H1 (cell line): ENCODE measurements at regions not wholly inside any gene's neighbourhood (a gene's known extent, or its start where the extent isn't known, plus 50 kb on each side); places are given as distances from the start of the nearest gene placed in this dataset.

Source experiments
- CTCF ChIA-PET: fragments of 300-600 bp; sonication (Branson Sonifier 250); formaldehyde crosslinking; loops from one replicate; lab custom pipeline; 2021; ENCODE audit not compliant: partially characterized antibody; lab: Charles Lee
- POLR2A ChIA-PET: fragments of 300-600 bp; sonication (Branson Sonifier 250); formaldehyde crosslinking; loops from one replicate; lab custom pipeline; 2021; ENCODE audit warnings: inconsistent platforms; ENCODE audit not compliant: partially characterized antibody; lab: Charles Lee
- DNase-seq, 2 experiments: peaks; one replicate each; pipeline versions ENCODE4 v3.0.0 to v3.0.0-alpha.2; 2010 to 2022; ENCODE audit warnings: low spot score in 2 of 2, low read depth in 1 of 2, mixed read lengths in 1 of 2
- FAIRE-seq: peaks from 2 replicates; lab custom pipeline; 2011; peaks lifted over from hg19 to GRCh38; lab: Jason Lieb, UNC
- H2AFZ ChIP-seq: 2 replicates; pipeline ENCODE4 v1.8.1; 2012; ENCODE audit warnings: low read length, inconsistent platforms
- H2AK5ac ChIP-seq: 2 replicates; pipeline ENCODE4 v1.6.1; 2013; ENCODE audit warnings: low read depth, low read length
- H2BK120ac ChIP-seq: replicated peaks from 2 replicates; pipeline ENCODE3; 2013; ENCODE audit warnings: low read depth, low read length, inconsistent platforms
- H2BK12ac ChIP-seq: 2 replicates; pipeline ENCODE4 v1.6.1; 2013; ENCODE audit warnings: low read depth, low read length
- H2BK15ac ChIP-seq: 2 replicates; pipeline ENCODE4 v1.6.1; 2013; ENCODE audit warnings: low read length
- H2BK20ac ChIP-seq: 2 replicates; pipeline ENCODE4 v1.6.1; 2013; ENCODE audit warnings: low read length
- H2BK5ac ChIP-seq: 2 replicates; pipeline ENCODE4 v1.6.1; 2013; ENCODE audit warnings: low read depth, low read length
- H3K14ac ChIP-seq: 2 replicates; pipeline ENCODE4 v1.6.1; 2013; ENCODE audit warnings: inconsistent platforms; ENCODE audit not compliant: insufficient read length
- H3K18ac ChIP-seq: 2 replicates; pipeline ENCODE4 v1.6.1; 2013; ENCODE audit warnings: low read length; ENCODE audit errors: extremely low read depth
- H3K23ac ChIP-seq: 2 replicates; pipeline ENCODE4 v1.6.1; 2013; ENCODE audit warnings: inconsistent platforms; ENCODE audit not compliant: insufficient read length
- H3K23me2 ChIP-seq: 2 replicates; pipeline ENCODE4 v1.6.1; 2013; ENCODE audit warnings: low read depth, low read length
- H3K27ac ChIP-seq: 2 replicates; pipeline ENCODE4 v1.6.1; 2011; ENCODE audit warnings: low read depth, low read length, inconsistent platforms
- H3K27me3 ChIP-seq, 4 experiments: replicated peaks in 1 of 4; 1 replicate in 1 of 4; 2 replicates in 3 of 4; pipeline versions ENCODE4 v1.6.1 to v1.8.1; 2011 to 2013; ENCODE audit warnings: low read length in 3 of 4, mild to moderate bottlenecking in 3 of 4, inconsistent platforms in 2 of 4, mixed read lengths in 2 of 4, moderate library complexity in 1 of 4; ENCODE audit not compliant: control insufficient read depth in 3 of 4, insufficient read depth in 3 of 4; ENCODE audit errors: extremely low read depth in 1 of 4
- H3K36me3 ChIP-seq, 4 experiments: 2 replicates each; pipeline versions ENCODE4 v1.6.1 to v1.8.1; 2011 to 2013; ENCODE audit warnings: mild to moderate bottlenecking in 4 of 4, low read length in 3 of 4, moderate library complexity in 2 of 4, control low read depth in 1 of 4, inconsistent platforms in 1 of 4; ENCODE audit not compliant: insufficient read depth in 4 of 4, control insufficient read depth in 2 of 4
- H3K4ac ChIP-seq: replicated peaks from 2 replicates; pipeline ENCODE3; 2013; ENCODE audit warnings: low read length, low read depth, mixed read lengths, inconsistent platforms; ENCODE audit not compliant: insufficient read length
- H3K4me1 ChIP-seq, 4 experiments: replicated peaks in 1 of 4; 1 replicate in 1 of 4; 2 replicates in 3 of 4; pipeline versions ENCODE4 v1.6.1 to v1.8.1; 2011 to 2013; ENCODE audit warnings: low read length in 3 of 4, inconsistent platforms in 2 of 4, mixed read lengths in 1 of 4; ENCODE audit not compliant: insufficient read depth in 4 of 4, control insufficient read depth in 3 of 4
- H3K4me2 ChIP-seq, 2 experiments: 2 replicates each; pipeline versions ENCODE4 v1.6.1 to v1.8.1; 2011 to 2013; ENCODE audit warnings: low read depth in 2 of 2, low read length in 2 of 2, control low read depth in 1 of 2, inconsistent platforms in 1 of 2, mild to moderate bottlenecking in 1 of 2; ENCODE audit not compliant: insufficient read depth in 1 of 2
- H3K4me3 ChIP-seq, 4 experiments: fragments of 200-600, 300-600 bp in 1 of 4; sonication (generic), shearing (Covaris generic), sonication (Bioruptor Twin) in 1 of 4; 2 replicates each; pipeline versions ENCODE4 v1.5.1 to v1.8.1; 2011 to 2016; ENCODE audit warnings: low read length in 4 of 4, low read depth in 3 of 4, control low read depth in 2 of 4, inconsistent platforms in 2 of 4, mild to moderate bottlenecking in 2 of 4, mixed read lengths in 1 of 4, moderate library complexity in 1 of 4; ENCODE audit not compliant: insufficient read depth in 2 of 4; ENCODE audit errors: extremely low read depth in 1 of 4
- H3K56ac ChIP-seq: replicated peaks from 2 replicates; pipeline ENCODE3; 2013; ENCODE audit warnings: low read depth, mild to moderate bottlenecking, mixed read lengths, low read length, inconsistent platforms; ENCODE audit not compliant: insufficient read length
- H3K79me1 ChIP-seq: 2 replicates; pipeline ENCODE4 v1.6.1; 2013; ENCODE audit warnings: low read depth, low read length, control low read depth
- H3K79me2 ChIP-seq, 2 experiments: 2 replicates each; pipeline versions ENCODE4 v1.6.1 to v1.8.1; 2012 to 2013; ENCODE audit warnings: low read length in 2 of 2, mild to moderate bottlenecking in 2 of 2, inconsistent platforms in 1 of 2; ENCODE audit not compliant: insufficient read depth in 2 of 2, control insufficient read depth in 1 of 2
- H3K9ac ChIP-seq, 4 experiments: replicated peaks in 1 of 4; 1 replicate in 1 of 4; 2 replicates in 3 of 4; pipeline versions ENCODE4 v1.6.1 to v1.8.1; 2011 to 2013; ENCODE audit warnings: low read depth in 3 of 4, low read length in 3 of 4, control low read depth in 2 of 4, mild to moderate bottlenecking in 2 of 4, moderate library complexity in 2 of 4, inconsistent platforms in 1 of 4; ENCODE audit errors: extremely low read depth in 1 of 4
- H3K9me3 ChIP-seq, 2 experiments: 2 replicates each; pipeline versions ENCODE4 v1.6.1 to v1.8.1; 2012 to 2013; ENCODE audit warnings: mild to moderate bottlenecking in 2 of 2, moderate library complexity in 2 of 2, control low read depth in 1 of 2, inconsistent platforms in 1 of 2, low read depth in 1 of 2, low read length in 1 of 2, mixed read lengths in 1 of 2; ENCODE audit not compliant: insufficient read depth in 2 of 2
- H4K20me1 ChIP-seq, 2 experiments: replicated peaks in 1 of 2; 2 replicates each; pipeline versions ENCODE3 to v1.8.1; 2011 to 2013; ENCODE audit warnings: inconsistent platforms in 2 of 2, low read length in 2 of 2, mild to moderate bottlenecking in 1 of 2; ENCODE audit not compliant: insufficient read depth in 2 of 2, control insufficient read depth in 1 of 2
- H4K5ac ChIP-seq: 2 replicates; pipeline ENCODE4 v1.6.1; 2013; ENCODE audit warnings: low read length, low read depth, mixed read lengths, inconsistent platforms; ENCODE audit not compliant: insufficient read length
- H4K8ac ChIP-seq: 2 replicates; pipeline ENCODE4 v1.8.0; 2013; ENCODE audit warnings: mild to moderate bottlenecking, moderate library complexity, low read length, inconsistent platforms; ENCODE audit not compliant: insufficient read depth; ENCODE audit errors: extremely low read depth
- H4K91ac ChIP-seq: replicated peaks from 2 replicates; pipeline ENCODE3; 2013; ENCODE audit warnings: low read length, mixed read lengths, inconsistent platforms; ENCODE audit not compliant: insufficient read length
- BACH1 ChIP-seq: IDR thresholded peaks from 2 replicates; pipeline ENCODE4 v1.6.1; 2012; ENCODE audit warnings: low read length, improper control_type of control experiment
- BCL11A ChIP-seq, 2 experiments: IDR thresholded peaks; one replicate each; pipeline ENCODE4 v1.6.1; 2011; ENCODE audit warnings: low read depth in 2 of 2, low read length in 2 of 2, mild to moderate bottlenecking in 2 of 2
- CBX5 ChIP-seq: fragments of 300-800, 300-1000 bp; sonication (generic); IDR thresholded peaks from 2 replicates; pipeline ENCODE4 v1.7.1; 2016; ENCODE audit warnings: antibody characterized with exemption, low read length, low read depth
- CTBP2 ChIP-seq: IDR thresholded peaks from 2 replicates; pipeline ENCODE4 v1.7.0; 2011; ENCODE audit warnings: borderline replicate concordance, mild to moderate bottlenecking, moderate library complexity, mixed read lengths, low read length; ENCODE audit not compliant: insufficient read depth, insufficient read length
- FOSL1 ChIP-seq: IDR thresholded peaks from 2 replicates; pipeline ENCODE4 v1.6.1; 2011; ENCODE audit warnings: mild to moderate bottlenecking, low read depth, low read length, moderate library complexity; ENCODE audit not compliant: insufficient read depth
- GTF2F1 ChIP-seq: IDR thresholded peaks from 2 replicates; pipeline ENCODE4 v1.6.1; 2012; ENCODE audit warnings: low read depth, low read length, improper control_type of control experiment, borderline replicate concordance
- JUN ChIP-seq: IDR thresholded peaks from 2 replicates; pipeline ENCODE4 v1.6.1; 2011; ENCODE audit warnings: low read depth, mild to moderate bottlenecking, improper control_type of control experiment, low read length
- JUND ChIP-seq: IDR thresholded peaks from 2 replicates; pipeline ENCODE4 v1.6.1; 2011; ENCODE audit warnings: mild to moderate bottlenecking, improper control_type of control experiment, low read length
- NANOG ChIP-seq: IDR thresholded peaks from 2 replicates; pipeline ENCODE4 v1.6.1; 2011; ENCODE audit warnings: low read length, low read depth, mild to moderate bottlenecking, inconsistent platforms; ENCODE audit not compliant: insufficient read depth, poor library complexity, severe bottlenecking
- NRF1 ChIP-seq: IDR thresholded peaks from 2 replicates; pipeline ENCODE4 v1.6.1; 2011; ENCODE audit warnings: mild to moderate bottlenecking, low read depth, low read length, improper control_type of control experiment
- RBBP5 ChIP-seq: IDR thresholded peaks from 2 replicates; pipeline ENCODE4 v1.7.1; 2012; ENCODE audit warnings: low read depth, mild to moderate bottlenecking, inconsistent platforms, low read length, moderate library complexity, borderline replicate concordance
- RXRA ChIP-seq: IDR thresholded peaks from 2 replicates; pipeline ENCODE4 v1.6.1; 2011; ENCODE audit warnings: low read depth, mild to moderate bottlenecking, low read length, moderate library complexity; ENCODE audit not compliant: insufficient read depth
- SIX5 ChIP-seq: IDR thresholded peaks from 2 replicates; pipeline ENCODE4 v1.6.1; 2011; ENCODE audit warnings: mild to moderate bottlenecking, low read depth, low read length
- SP1 ChIP-seq: IDR thresholded peaks from 2 replicates; pipeline ENCODE4 v1.6.1; 2011; ENCODE audit warnings: low read depth, low read length
- WGBS, 2 experiments: shearing (Covaris generic) in 1 of 2; methylation state at CpG; one replicate each; pipeline versions ENCODE4 v1.1.6 to v1.1.7; 2013 to 2015; ENCODE audit warnings: low lambda C conversion rate in 2 of 2, mixed read lengths in 2 of 2, inconsistent platforms in 1 of 2, low coverage in 1 of 2, missing lambda C conversion rate in 1 of 2; ENCODE audit not compliant: insufficient replicate concordance in 2 of 2, insufficient coverage in 1 of 2, insufficient read length in 1 of 2; ENCODE audit errors: extremely low coverage in 1 of 2, missing lambda C conversion rate in 1 of 2; 5-methylcytosine and 5-hydroxymethylcytosine counted together

DNA sequence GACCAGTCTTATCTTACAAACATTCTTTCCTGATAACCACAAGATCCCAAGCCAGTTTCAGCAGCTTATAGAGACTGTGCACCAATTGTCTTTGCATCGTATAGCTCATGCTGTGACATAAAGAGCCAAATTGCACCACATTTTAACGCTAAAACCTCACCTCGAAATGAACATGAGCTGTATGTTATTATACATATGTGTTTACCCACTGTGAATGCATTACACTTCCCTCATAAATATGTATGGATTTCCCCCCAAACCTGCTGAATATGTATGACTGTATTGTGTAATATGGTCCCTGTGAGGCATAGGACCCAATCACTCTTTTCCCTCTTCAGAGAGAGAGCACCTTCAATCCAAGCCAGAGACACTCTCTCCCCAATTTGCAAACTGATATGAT lies 692.4 kb downstream of the NLGN4X start:
- Histone ChIP-seq H3K14ac (no peak overlapping the region), H3K4me1 (no peaks in the 10 kb centered on the region), H2BK12ac (no peak overlapping the region), H3K4me2 (no peak overlapping the region), H3K23me2 (no peaks in the 10 kb centered on the region), H3K79me1 (no peaks in the 10 kb centered on the region), H3K9me3 (no peaks in the 10 kb centered on the region), H3K4me3 (no peak overlapping the region), H4K8ac (no peak overlapping the region), H3K4ac (no peak overlapping the region), H4K91ac (no peak overlapping the region), H2AFZ (no peak overlapping the region), H3K56ac (no peak overlapping the region), H3K9ac (no peak overlapping the region), H3K27me3 (no peaks in the 10 kb centered on the region), H3K79me2 (no peaks in the 10 kb centered on the region), H2BK120ac (no peak overlapping the region), H4K5ac (no peak overlapping the region), H2BK20ac (no peak overlapping the region), H2BK5ac (no peak overlapping the region), H4K20me1 (no peaks in the 10 kb centered on the region), H2AK5ac (no peak overlapping the region), H3K27ac (no peak overlapping the region), H3K23ac (no peak overlapping the region), H3K36me3 (no peaks in the 10 kb centered on the region), H3K18ac (no peak overlapping the region), H2BK15ac (no peak overlapping the region)
- ChIA-PET POLR2A (no interaction called here), CTCF (interaction anchor here (0.7 kb wide), 1 partner anchor 81 kb away, joined by 3 read pairs; no protein-coding TSS in a partner anchor)
- FAIRE-seq = no peak
- 95% methylated on average over 3 of the region's 3 CpGs; no CpG with 5 or more reads in 1 of the 2 experiments for WGBS, 2 experiments
- no peak for DNase-seq
- TF ChIP-seq NRF1 = no peak
- no peak for TF ChIP-seq NANOG
- TF ChIP-seq GTF2F1 = no peak
- TF ChIP-seq RXRA = no peak
- no peak for TF ChIP-seq JUN
- TF ChIP-seq BACH1 = no peak
- TF ChIP-seq FOSL1 = no peak
- no peak for TF ChIP-seq CBX5
- no peak for TF ChIP-seq SP1
- no peak for TF ChIP-seq BCL11A (IDR thresholded peaks at IDR 0.05; ENCODE audit: low read depth in 2 of 2, low read length in 2 of 2)
- no peak for TF ChIP-seq SIX5
- TF ChIP-seq CTBP2 = no peak
- no peak for TF ChIP-seq JUND
- TF ChIP-seq RBBP5 = no peak
